ENCODE measurements at regions not wholly inside any gene's neighbourhood (a gene's known extent, or its start where the extent isn't known, plus 50 kb on each side); places are given as distances from the start of the nearest gene placed in this dataset.

- Histone ChIP-seq H3K36me3 (ENCODE audit: control insufficient read depth in 2 of 2, insufficient read depth in 2 of 2, low read length in 1 of 2) (no peaks in the 10 kb centered on the region), H3K27me3 (replicated peaks in 1 of 2; ENCODE audit: control insufficient read depth in 2 of 2, insufficient read depth in 2 of 2, low read length in 1 of 2) (no peaks in the 10 kb centered on the region), H3K27ac (ENCODE audit: control insufficient read depth, insufficient read depth) (no peak overlapping the region), H3K9me3 (replicated peaks; ENCODE audit: control insufficient read depth, insufficient read depth, low read length) (no peaks in the 10 kb centered on the region), H4K20me1 (ENCODE audit: control insufficient read depth, insufficient read depth) (no peaks in the 10 kb centered on the region), H3K9ac (ENCODE audit: control insufficient read depth, insufficient read depth, low read length) (no peak overlapping the region), H3K4me1 (ENCODE audit: control insufficient read depth, insufficient read depth, low read length) (no peaks in the 10 kb centered on the region), H2AFZ (ENCODE audit: control insufficient read depth, low read depth, low read length) (no peak overlapping the region), H3K4me2 (ENCODE audit: control insufficient read depth, insufficient read depth) (no peak overlapping the region), H3K79me2 (ENCODE audit: control insufficient read depth, insufficient read depth, low read length) (no peaks in the 10 kb centered on the region), H3K4me3 (no peak overlapping the region)
- no peak for FAIRE-seq
- WGBS (ENCODE audit: insufficient coverage, insufficient replicate concordance, low lambda C conversion rate, missing lambda C conversion rate) = 0% methylated on average over 1 of the region's 1 CpG
- BruUV-seq (replicated peaks) = no TSS peak
- ChIA-PET CTCF (no interaction called here), RAD21 (ENCODE audit: unreplicated experiment) (no interaction called here), SMC1A (ENCODE audit: uncharacterized antibody, unreplicated experiment) (interaction anchor here (1.2 kb wide), 1 partner anchor 14 kb away, joined by 3 read pairs; no protein-coding TSS in a partner anchor), POLR2A (no interaction called here)
- DNase-seq (ENCODE audit: low read depth, low spot score) = no peak
- no peak for ATAC-seq
- in situ Hi-C loops (cut with MboI) (no loop called here), intact Hi-C loops (cut with micrococcal nuclease; ENCODE audit: unreplicated experiment) (no loop called here)
- TF ChIP-seq SIX5 (IDR thresholded peaks at IDR 0.05; ENCODE audit: low read depth, low read length, severe bottlenecking) (no peak), TARDBP (IDR thresholded peaks at IDR 0.05; ENCODE audit: borderline replicate concordance) (no peak), REST (IDR thresholded peaks at IDR 0.05; ENCODE audit: low read depth, low read length) (no peak), PAX5 (IDR thresholded peaks at IDR 0.05; ENCODE audit: borderline replicate concordance, low read depth, low read length) (no peak), IKZF1 (conservative IDR thresholded peaks at IDR 0.05) (no peak), CREB1 (IDR thresholded peaks at IDR 0.05; ENCODE audit: low read depth) (no peak), IRF4 (IDR thresholded peaks at IDR 0.05; ENCODE audit: low read depth, low read length) (no peak), JUNB (IDR thresholded peaks at IDR 0.05) (no peak), CEBPB (IDR thresholded peaks at IDR 0.05; ENCODE audit: borderline replicate concordance in 1 of 2, low read depth in 2 of 2, low read length in 2 of 2) (no peak), TCF3 (IDR thresholded peaks at IDR 0.05; ENCODE audit: borderline replicate concordance, insufficient read depth, low read depth, low read length) (no peak), ATF2 (IDR thresholded peaks at IDR 0.05; ENCODE audit: low read length) (no peak), HSF1 (IDR thresholded peaks at IDR 0.05; ENCODE audit: low read depth, low read length) (no peak), ZBTB11 (CRISPR knock-in tag; IDR thresholded peaks at IDR 0.05) (no peak), POLR2AphosphoS2 (IDR thresholded peaks at IDR 0.05; ENCODE audit: low read depth, low read length) (no peak), LARP7 (IDR thresholded peaks at IDR 0.05) (no peak), GATAD2B (conservative IDR thresholded peaks at IDR 0.05; ENCODE audit: low read depth) (no peak)
Observed at GRCh38 chr1:70720109-70720508, 309.0 kb downstream of the CTH start.

Measured in GM12878 (cell line).